Left hindlimb (tissue), 1 donor: ENCODE measurements at regions not wholly inside any gene's neighbourhood (a gene's known extent, or its start where the extent isn't known, plus 50 kb on each side); places are given as distances from the start of the nearest gene placed in this dataset.

Experiments
- DNase-seq: peaks from one replicate; pipeline ENCODE4 v3.0.0-alpha.2; 2018

GRCh38 chr22:48459859-48460823, 1367.5 kb downstream of the BRD1 start:
- no peak for DNase-seq

GRCh38 chr22:48459259-48459658, 1368.4 kb downstream of the BRD1 start:
- DNase-seq: no peak

GRCh38 chr22:48456449-48456848, 1371.2 kb downstream of the BRD1 start:
- DNase-seq: no peak

GRCh38 chr22:48453751-48454485, 1373.8 kb downstream of the BRD1 start:
- no peak for DNase-seq

- no peak for DNase-seq
Observed at GRCh38 chr22:48453171-48453570, 1374.5 kb downstream of the BRD1 start.

- DNase-seq: no peak
Observed at GRCh38 chr22:48452766-48453165, 1374.9 kb downstream of the BRD1 start.

- no peak for DNase-seq
Observed at GRCh38 chr22:48451891-48452290, 1375.8 kb downstream of the BRD1 start.

- no peak for DNase-seq
Observed at GRCh38 chr22:48450188-48450825, 1377.4 kb downstream of the BRD1 start.

- DNase-seq: no peak
Observed at GRCh38 chr22:48449466-48450187, 1378.0 kb downstream of the BRD1 start.

- no peak for DNase-seq
Observed at GRCh38 chr22:48448821-48449220, 1378.9 kb downstream of the BRD1 start.

- DNase-seq: no peak
Observed at GRCh38 chr22:48445113-48445827, 1382.4 kb downstream of the BRD1 start.

- DNase-seq: no peak
Observed at GRCh38 chr22:48444320-48445112, 1383.2 kb downstream of the BRD1 start.

- DNase-seq: no peak
Observed at GRCh38 chr22:48443680-48444079, 1384.0 kb downstream of the BRD1 start.

GRCh38 chr22:48442663-48443062, 1385.0 kb downstream of the BRD1 start:
- no peak for DNase-seq

- DNase-seq: no peak
Observed at GRCh38 chr22:48441553-48441850, 1386.2 kb downstream of the BRD1 start.

GRCh38 chr22:48440673-48441552, 1386.8 kb downstream of the BRD1 start:
- DNase-seq: no peak

GRCh38 chr22:48440176-48440575, 1387.5 kb downstream of the BRD1 start:
- DNase-seq: no peak

GRCh38 chr22:48439560-48440135, 1388.0 kb downstream of the BRD1 start:
- no peak for DNase-seq

- DNase-seq: no peak
Observed at GRCh38 chr22:48438800-48439559, 1388.7 kb downstream of the BRD1 start.
